Smooth muscle cell (in vitro differentiated cells): ENCODE measurements at regions not wholly inside any gene's neighbourhood (a gene's known extent, or its start where the extent isn't known, plus 50 kb on each side); places are given as distances from the start of the nearest gene placed in this dataset.
"Not testable (repeated sequence)": the region's sequence is repeated elsewhere in the genome, so short reads cannot be mapped to it uniquely, and the experiment has no call there.

Experiments
- DNase-seq: peaks from one replicate; lab custom pipeline; 2025; ENCODE audit not compliant: unreplicated experiment; lab: John Stamatoyannopoulos, UW
- H2AFZ ChIP-seq: fragments of 200-600 bp; sonication (generic); 2 replicates; pipeline ENCODE4 v1.6.0; 2016; ENCODE audit warnings: antibody characterized with exemption, low read depth, mild to moderate bottlenecking
- H3F3A ChIP-seq: fragments of 200-600 bp; sonication (generic); 2 replicates; pipeline ENCODE4 v1.6.0; 2017; ENCODE audit warnings: antibody characterized with exemption, low read depth
- H3K27ac ChIP-seq: fragments of 200-600 bp; sonication (generic); 2 replicates; pipeline ENCODE4 v1.5.1; 2016; ENCODE audit warnings: low read depth, mild to moderate bottlenecking
- H3K27me3 ChIP-seq: fragments of 200-600 bp; sonication (generic); 2 replicates; pipeline ENCODE4 v1.6.1; 2016; ENCODE audit warnings: low read depth, mild to moderate bottlenecking
- H3K36me3 ChIP-seq: fragments of 200-600 bp; sonication (generic); 2 replicates; pipeline ENCODE4 v1.5.1; 2016; ENCODE audit warnings: low read depth
- H3K4me1 ChIP-seq: fragments of 200-600 bp; sonication (generic); 2 replicates; pipeline ENCODE4 v1.5.1; 2016; ENCODE audit warnings: low read depth
- H3K4me2 ChIP-seq: fragments of 200-600 bp; sonication (generic); 2 replicates; pipeline ENCODE4 v1.6.0; 2016; ENCODE audit warnings: mild to moderate bottlenecking
- H3K4me3 ChIP-seq: fragments of 200-600 bp; sonication (generic); 2 replicates; pipeline ENCODE4 v1.5.1; 2016; ENCODE audit warnings: mild to moderate bottlenecking
- H3K79me2 ChIP-seq: fragments of 200-600 bp; sonication (generic); 2 replicates; pipeline ENCODE4 v1.6.0; 2016; ENCODE audit warnings: low read depth, mild to moderate bottlenecking
- H3K9ac ChIP-seq: fragments of 200-600 bp; sonication (generic); 2 replicates; pipeline ENCODE4 v1.6.0; 2016; ENCODE audit warnings: low read depth
- H3K9me3 ChIP-seq: fragments of 200-600 bp; sonication (generic); replicated peaks from 2 replicates; pipeline ENCODE4 v1.5.1; 2016; ENCODE audit warnings: low read depth
- H4K20me1 ChIP-seq: fragments of 200-600 bp; sonication (generic); 2 replicates; pipeline ENCODE4 v1.6.0; 2016; ENCODE audit warnings: low read depth
- CTCF ChIP-seq: fragments of 200-600 bp; sonication (generic); IDR thresholded peaks from 2 replicates; pipeline ENCODE4 v1.5.1; 2017; ENCODE audit warnings: borderline replicate concordance, mild to moderate bottlenecking, antibody characterized with exemption; ENCODE audit not compliant: insufficient read depth, poor library complexity, severe bottlenecking
- WGBS: methylation state at CpG from one replicate; pipeline ENCODE4 v1.1.7; 2016; ENCODE audit warnings: low lambda C conversion rate; 5-methylcytosine and 5-hydroxymethylcytosine counted together

- peak overlapping the region; percentile 89 for H2AFZ ChIP-seq
- peaks cover 17% of the 10 kb centered on the region for H3K4me1 ChIP-seq
- H3K4me2 ChIP-seq = peak overlapping the region; percentile 75
- no peaks in the 10 kb centered on the region for H3K79me2 ChIP-seq
- H3K4me3 ChIP-seq = no peak overlapping the region
- H3F3A ChIP-seq = peaks cover 15% of the 10 kb centered on the region
- H3K36me3 ChIP-seq = no peaks in the 10 kb centered on the region
- H3K27me3 ChIP-seq = no peaks in the 10 kb centered on the region
- no peak for TF ChIP-seq CTCF
- 8% methylated on average over 5 of the region's 5 CpGs for WGBS
- H3K9me3 ChIP-seq = no peaks in the 10 kb centered on the region
- DNase-seq = no peak
- no peaks in the 10 kb centered on the region for H4K20me1 ChIP-seq
- H3K27ac ChIP-seq = peak overlapping the region; percentile 94
- peak overlapping the region; percentile 67 for H3K9ac ChIP-seq
Measured at GRCh38 chr4:141352909-141353525, 132.3 kb downstream of the ZNF330 start.

- Histone ChIP-seq H3K36me3 (no peaks in the 10 kb centered on the region), H3K4me2 (no peak overlapping the region), H3F3A (peaks cover 9% of the 10 kb centered on the region), H3K4me3 (no peak overlapping the region), H3K27ac (no peak overlapping the region), H2AFZ (no peak overlapping the region), H3K9ac (no peak overlapping the region), H3K9me3 (no peaks in the 10 kb centered on the region), H4K20me1 (no peaks in the 10 kb centered on the region), H3K4me1 (peaks cover 17% of the 10 kb centered on the region), H3K27me3 (no peaks in the 10 kb centered on the region), H3K79me2 (no peaks in the 10 kb centered on the region)
- TF ChIP-seq CTCF = no peak
- DNase-seq = no peak
- WGBS = 95% methylated on average over 1 of the region's 1 CpG
Measured at GRCh38 chr4:141356321-141356962, 135.7 kb downstream of the ZNF330 start.

GRCh38 chr4:141356963-141357335 is 136.3 kb downstream of the ZNF330 start:
- no peak overlapping the region for H3K9ac ChIP-seq
- no peak overlapping the region for H3K4me2 ChIP-seq
- DNase-seq = no peak
- H3K27me3 ChIP-seq = no peaks in the 10 kb centered on the region
- peaks cover 15% of the 10 kb centered on the region for H3K4me1 ChIP-seq
- H3K27ac ChIP-seq = no peak overlapping the region
- H3K79me2 ChIP-seq = no peaks in the 10 kb centered on the region
- H3K9me3 ChIP-seq = no peaks in the 10 kb centered on the region
- TF ChIP-seq CTCF = no peak
- no peak overlapping the region for H3K4me3 ChIP-seq
- peaks cover 9% of the 10 kb centered on the region for H3F3A ChIP-seq
- no peak overlapping the region for H2AFZ ChIP-seq
- H4K20me1 ChIP-seq = no peaks in the 10 kb centered on the region
- no peaks in the 10 kb centered on the region for H3K36me3 ChIP-seq

GRCh38 chr4:141368241-141368640 is 147.5 kb downstream of the ZNF330 start:
- not testable (repeated sequence) for H4K20me1 ChIP-seq, H3K36me3 ChIP-seq, H3K9ac ChIP-seq, H3K4me3 ChIP-seq, H3F3A ChIP-seq, H3K27ac ChIP-seq, H2AFZ ChIP-seq, H3K9me3 ChIP-seq, H3K4me1 ChIP-seq, DNase-seq, H3K79me2 ChIP-seq, H3K27me3 ChIP-seq, H3K4me2 ChIP-seq
- 93% methylated on average over 3 of the region's 3 CpGs for WGBS
